Astrocyte (in vitro differentiated cells and primary cell): ENCODE measurements at regions not wholly inside any gene's neighbourhood (a gene's known extent, or its start where the extent isn't known, plus 50 kb on each side); places are given as distances from the start of the nearest gene placed in this dataset.

Experiments
- DNase-seq: peaks from one replicate; pipeline ENCODE4 v3.0.0-alpha.2; 2010; ENCODE audit warnings: low read depth
- FAIRE-seq: peaks from 2 replicates; lab custom pipeline; 2011; peaks lifted over from hg19 to GRCh38; lab: Jason Lieb, UNC
- H2AFZ ChIP-seq: 2 replicates; pipeline ENCODE4 v1.6.0; 2012; ENCODE audit warnings: low read depth, low read length, inconsistent platforms
- H3K27ac ChIP-seq: 2 replicates; pipeline ENCODE4 v1.5.1; 2011; ENCODE audit warnings: low read depth, low read length, inconsistent platforms
- H3K27me3 ChIP-seq: 2 replicates; pipeline ENCODE4 v1.6.0; 2011; ENCODE audit warnings: low read length, inconsistent platforms; ENCODE audit not compliant: insufficient read depth
- H3K36me3 ChIP-seq: 2 replicates; pipeline ENCODE4 v1.5.1; 2011; ENCODE audit warnings: low read length, inconsistent platforms; ENCODE audit not compliant: insufficient read depth
- H3K4me1 ChIP-seq: 2 replicates; pipeline ENCODE4 v1.5.1; 2011; ENCODE audit warnings: low read length, inconsistent platforms; ENCODE audit not compliant: insufficient read depth
- H3K4me2 ChIP-seq: 2 replicates; pipeline ENCODE4 v1.6.0; 2012; ENCODE audit warnings: low read length, inconsistent platforms
- H3K4me3 ChIP-seq: 2 replicates; pipeline ENCODE4 v1.5.1; 2011; ENCODE audit warnings: low read depth, mild to moderate bottlenecking, low read length, inconsistent platforms; ENCODE audit not compliant: insufficient read depth
- H3K79me2 ChIP-seq: 2 replicates; pipeline ENCODE4 v1.6.0; 2012; ENCODE audit warnings: mild to moderate bottlenecking, low read length, inconsistent platforms; ENCODE audit not compliant: insufficient read depth
- H3K9ac ChIP-seq: 2 replicates; pipeline ENCODE4 v1.6.0; 2012; ENCODE audit warnings: mild to moderate bottlenecking, low read length, inconsistent platforms
- H3K9me3 ChIP-seq: 2 replicates; pipeline ENCODE4 v1.5.1; 2012; ENCODE audit warnings: low read depth, mild to moderate bottlenecking, low read length, inconsistent platforms; ENCODE audit not compliant: insufficient read depth
- H4K20me1 ChIP-seq: 2 replicates; pipeline ENCODE4 v1.6.0; 2012; ENCODE audit warnings: low read length, inconsistent platforms; ENCODE audit not compliant: insufficient read depth
- H3K27ac Mint-ChIP-seq: one replicate; pipeline ENCODE4 v1.8.0; 2021; ENCODE audit warnings: mild to moderate bottlenecking, mixed read lengths; ENCODE audit not compliant: unreplicated experiment
- H3K27me3 Mint-ChIP-seq: one replicate; pipeline ENCODE4 v1.8.0; 2021; ENCODE audit warnings: low read depth, mixed read lengths; ENCODE audit not compliant: unreplicated experiment
- H3K36me3 Mint-ChIP-seq: one replicate; pipeline ENCODE4 v1.8.0; 2021; ENCODE audit warnings: low read depth, mixed read lengths; ENCODE audit not compliant: unreplicated experiment
- H3K4me1 Mint-ChIP-seq: one replicate; pipeline ENCODE4 v1.8.0; 2021; ENCODE audit warnings: low read depth, mixed read lengths; ENCODE audit not compliant: unreplicated experiment
- H3K4me3 Mint-ChIP-seq: one replicate; pipeline ENCODE4 v1.8.0; 2021; ENCODE audit warnings: mild to moderate bottlenecking, moderate library complexity, mixed read lengths; ENCODE audit not compliant: unreplicated experiment
- H3K9me3 Mint-ChIP-seq: one replicate; pipeline ENCODE4 v1.8.0; 2021; ENCODE audit warnings: mild to moderate bottlenecking, mixed read lengths; ENCODE audit not compliant: unreplicated experiment
- EZH2 ChIP-seq: IDR thresholded peaks from 2 replicates; pipeline ENCODE4 v1.6.1; 2012; ENCODE audit warnings: mild to moderate bottlenecking, low read length, inconsistent platforms; ENCODE audit not compliant: insufficient read depth
- TF ChIP-seq, protein P1 (sequence below): IDR thresholded peaks from 2 replicates; pipeline ENCODE4 v1.5.1; 2011; ENCODE audit warnings: low read depth, mild to moderate bottlenecking, inconsistent platforms, low read length, moderate library complexity; ENCODE audit not compliant: insufficient read depth

DNA sequence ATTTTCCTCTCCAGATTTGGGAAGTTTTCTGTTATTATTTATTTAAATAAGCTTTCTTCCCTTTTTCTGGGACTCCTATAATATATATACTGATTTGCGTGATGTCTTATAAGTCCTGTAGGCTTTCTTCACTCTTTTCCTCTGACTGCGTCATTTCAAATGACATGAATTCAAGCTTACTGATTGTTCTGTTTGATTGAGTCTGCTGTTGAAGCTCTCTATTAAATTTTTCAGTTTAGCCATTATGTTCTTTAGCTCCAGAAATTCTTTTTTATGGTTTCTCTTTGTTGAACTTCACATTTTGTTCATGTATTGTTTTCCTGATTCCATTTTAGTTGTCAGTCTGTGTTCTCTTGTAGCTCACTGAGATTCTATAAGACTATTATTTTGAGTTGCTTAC is 135.8 kb upstream of the PRR23C start:
- H3K36me3 ChIP-seq: no peaks in the 10 kb centered on the region
- no peaks in the 10 kb centered on the region for H4K20me1 ChIP-seq
- no peak overlapping the region for H3K27ac Mint-ChIP-seq
- DNase-seq (no peak), FAIRE-seq (no peak)
- no peak overlapping the region for H3K9ac ChIP-seq
- no peak overlapping the region for H3K4me3 ChIP-seq
- H2AFZ ChIP-seq: no peak overlapping the region
- H3K79me2 ChIP-seq: no peaks in the 10 kb centered on the region
- H3K9me3 Mint-ChIP-seq: peaks cover 6% of the 10 kb centered on the region
- H3K36me3 Mint-ChIP-seq: no peaks in the 10 kb centered on the region
- no peaks in the 10 kb centered on the region for H3K4me1 Mint-ChIP-seq
- H3K4me3 Mint-ChIP-seq: no peak overlapping the region
- no peak overlapping the region for H3K4me2 ChIP-seq
- H3K27ac ChIP-seq: no peak overlapping the region
- no peaks in the 10 kb centered on the region for H3K27me3 ChIP-seq
- TF ChIP-seq, protein P1, sequence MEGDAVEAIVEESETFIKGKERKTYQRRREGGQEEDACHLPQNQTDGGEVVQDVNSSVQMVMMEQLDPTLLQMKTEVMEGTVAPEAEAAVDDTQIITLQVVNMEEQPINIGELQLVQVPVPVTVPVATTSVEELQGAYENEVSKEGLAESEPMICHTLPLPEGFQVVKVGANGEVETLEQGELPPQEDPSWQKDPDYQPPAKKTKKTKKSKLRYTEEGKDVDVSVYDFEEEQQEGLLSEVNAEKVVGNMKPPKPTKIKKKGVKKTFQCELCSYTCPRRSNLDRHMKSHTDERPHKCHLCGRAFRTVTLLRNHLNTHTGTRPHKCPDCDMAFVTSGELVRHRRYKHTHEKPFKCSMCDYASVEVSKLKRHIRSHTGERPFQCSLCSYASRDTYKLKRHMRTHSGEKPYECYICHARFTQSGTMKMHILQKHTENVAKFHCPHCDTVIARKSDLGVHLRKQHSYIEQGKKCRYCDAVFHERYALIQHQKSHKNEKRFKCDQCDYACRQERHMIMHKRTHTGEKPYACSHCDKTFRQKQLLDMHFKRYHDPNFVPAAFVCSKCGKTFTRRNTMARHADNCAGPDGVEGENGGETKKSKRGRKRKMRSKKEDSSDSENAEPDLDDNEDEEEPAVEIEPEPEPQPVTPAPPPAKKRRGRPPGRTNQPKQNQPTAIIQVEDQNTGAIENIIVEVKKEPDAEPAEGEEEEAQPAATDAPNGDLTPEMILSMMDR: no peak
- TF ChIP-seq EZH2: no peak
- peaks cover 12% of the 10 kb centered on the region for H3K27me3 Mint-ChIP-seq
- H3K4me1 ChIP-seq: no peaks in the 10 kb centered on the region
- H3K9me3 ChIP-seq: no peaks in the 10 kb centered on the region

DNA sequence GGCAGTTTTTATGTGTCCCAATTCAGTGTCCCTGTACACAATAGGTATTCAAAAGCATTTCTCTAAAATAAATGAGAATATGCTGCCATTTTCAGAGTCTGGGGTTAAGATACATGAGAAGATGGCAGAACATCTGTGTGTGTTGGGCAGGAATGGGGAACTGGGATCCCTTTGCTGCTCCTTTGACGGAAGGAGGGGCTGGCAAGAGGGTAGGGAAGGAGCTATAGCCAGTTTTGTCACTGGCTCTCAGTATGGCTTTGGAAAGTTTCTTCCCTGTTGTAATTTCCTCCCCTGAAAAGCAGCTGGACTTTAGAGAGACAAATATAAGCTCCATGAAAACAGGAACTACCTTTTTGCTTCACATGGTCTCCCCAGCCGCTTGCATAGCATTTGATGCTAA is 137.5 kb upstream of the PRR23C start:
- no peaks in the 10 kb centered on the region for H3K4me1 ChIP-seq
- FAIRE-seq (no peak), DNase-seq (no peak)

DNA sequence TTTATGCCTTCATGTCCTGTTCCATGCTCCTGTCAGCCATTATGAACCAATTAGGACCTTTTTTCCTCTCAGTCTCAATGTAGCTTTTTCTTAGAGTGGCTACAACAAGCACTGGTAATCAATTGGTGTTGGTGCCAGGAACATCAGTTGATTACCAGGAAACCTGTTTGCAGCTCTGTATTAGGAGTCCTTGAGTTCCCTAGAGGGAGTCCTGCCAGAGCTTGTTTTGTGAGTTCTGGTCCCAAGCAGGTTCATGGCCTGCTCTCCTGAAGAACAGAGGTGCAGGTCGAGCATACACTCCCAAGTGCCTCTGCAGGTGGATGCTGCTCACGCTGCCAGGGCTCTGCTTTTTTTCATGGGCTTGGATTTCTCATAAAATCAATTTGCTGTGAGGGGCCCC is 137.9 kb upstream of the PRR23C start:
- no peaks in the 10 kb centered on the region for H3K36me3 ChIP-seq
- H3K4me1 ChIP-seq: no peaks in the 10 kb centered on the region
- no peak overlapping the region for H3K9ac ChIP-seq
- no peak overlapping the region for H2AFZ ChIP-seq
- no peak overlapping the region for H3K4me3 Mint-ChIP-seq
- H3K27ac Mint-ChIP-seq: no peak overlapping the region
- FAIRE-seq (no peak), DNase-seq (no peak)
- H3K79me2 ChIP-seq: no peaks in the 10 kb centered on the region
- no peak overlapping the region for H3K27ac ChIP-seq
- H3K27me3 Mint-ChIP-seq: peaks cover 12% of the 10 kb centered on the region
- no peaks in the 10 kb centered on the region for H3K9me3 ChIP-seq
- peaks cover 6% of the 10 kb centered on the region for H3K9me3 Mint-ChIP-seq
- H3K27me3 ChIP-seq: no peaks in the 10 kb centered on the region
- no peak for TF ChIP-seq EZH2
- TF ChIP-seq, protein P1: no peak
- no peak overlapping the region for H3K4me2 ChIP-seq
- no peak overlapping the region for H3K4me3 ChIP-seq
- H3K36me3 Mint-ChIP-seq: no peaks in the 10 kb centered on the region
- H4K20me1 ChIP-seq: no peaks in the 10 kb centered on the region
- peaks cover 7% of the 10 kb centered on the region for H3K4me1 Mint-ChIP-seq

More for the DNA sequence above, 137.5 kb upstream of the PRR23C start:
- Histone ChIP-seq H3K36me3 (no peaks in the 10 kb centered on the region), H4K20me1 (no peaks in the 10 kb centered on the region), H3K27me3 (no peaks in the 10 kb centered on the region), H3K4me3 (no peak overlapping the region), H3K4me2 (no peak overlapping the region), H3K9me3 (no peaks in the 10 kb centered on the region), H2AFZ (no peak overlapping the region), H3K9ac (no peak overlapping the region), H3K79me2 (no peaks in the 10 kb centered on the region), H3K27ac (no peak overlapping the region)
- no peak for TF ChIP-seq EZH2
- TF ChIP-seq, protein P1: no peak
- H3K27me3 Mint-ChIP-seq: peaks cover 12% of the 10 kb centered on the region
- no peak overlapping the region for H3K4me3 Mint-ChIP-seq
- H3K27ac Mint-ChIP-seq: no peak overlapping the region
- peaks cover 4% of the 10 kb centered on the region for H3K4me1 Mint-ChIP-seq
- H3K36me3 Mint-ChIP-seq: no peaks in the 10 kb centered on the region
- H3K9me3 Mint-ChIP-seq: peaks cover 6% of the 10 kb centered on the region
